ENCODE measurements at regions not wholly inside any gene's neighbourhood (a gene's known extent, or its start where the extent isn't known, plus 50 kb on each side); places are given as distances from the start of the nearest gene placed in this dataset.

- Histone ChIP-seq H3K4me3 (ENCODE audit: low read depth, low read length) (no peak overlapping the region), H3K9me3 (ENCODE audit: control insufficient read depth, insufficient read depth, low read length) (no peaks in the 10 kb centered on the region; the same call in none of the 2 replicates), H3K27me3 (ENCODE audit: control insufficient read depth, insufficient read depth, low read length) (no peaks in the 10 kb centered on the region), H3K27ac (ENCODE audit: low read depth, low read length) (no peak overlapping the region)
- no peak for DNase-seq (ENCODE audit: low read depth, low spot score)
- no peak for TF ChIP-seq CTCF (IDR thresholded peaks at IDR 0.05; ENCODE audit: low read depth, low read length)
- CTCF ChIA-PET, result interaction anchor here (0.7 kb wide), 1 partner anchor 208 kb away, joined by 3 read pairs; no protein-coding TSS in a partner anchor
- POLR2A ChIA-PET, result no interaction called here
These were observed 61.5 kb upstream of the CPEB4 start for GRCh38 chr5:173826428-173827350.

GRCh38 chr5:173828952-173829351, 59.2 kb upstream of the CPEB4 start:
- TF ChIP-seq CTCF (IDR thresholded peaks at IDR 0.05; ENCODE audit: low read depth, low read length), result no peak
- POLR2A ChIA-PET, result no interaction called here
- no peak for DNase-seq (ENCODE audit: low read depth, low spot score)
- Histone ChIP-seq H3K4me3 (ENCODE audit: low read depth, low read length) (no peak overlapping the region), H3K27me3 (ENCODE audit: control insufficient read depth, insufficient read depth, low read length) (no peaks in the 10 kb centered on the region), H3K27ac (ENCODE audit: low read depth, low read length) (no peak overlapping the region), H3K9me3 (ENCODE audit: control insufficient read depth, insufficient read depth, low read length) (no peaks in the 10 kb centered on the region; the same call in 1 of the 2 replicates)
- CTCF ChIA-PET, result interaction anchor here (1.3 kb wide), 1 partner anchor 213 kb away, joined by 3 read pairs; the partner anchor contains the start of gene BOD1

- H3K4me3 ChIP-seq (ENCODE audit: low read depth, low read length), result no peak overlapping the region
- no peak overlapping the region for H3K27ac ChIP-seq (ENCODE audit: low read depth, low read length)
- no peaks in the 10 kb centered on the region for H3K27me3 ChIP-seq (ENCODE audit: control insufficient read depth, insufficient read depth, low read length)
- no peak for DNase-seq (ENCODE audit: low read depth, low spot score)
- no peaks in the 10 kb centered on the region; the same call in 1 of the 2 replicates for H3K9me3 ChIP-seq (ENCODE audit: control insufficient read depth, insufficient read depth, low read length)
- TF ChIP-seq CTCF (IDR thresholded peaks at IDR 0.05; ENCODE audit: low read depth, low read length), result no peak
- ChIA-PET CTCF (interaction anchor here (1.1 to 1.3 kb wide), 2 partner anchors 14 to 214 kb away, joined by 3 read pairs; partner anchors contain the start of gene BOD1), POLR2A (no interaction called here)
These were observed 58.3 kb upstream of the CPEB4 start for GRCh38 chr5:173829826-173830225.

GRCh38 chr5:173830421-173830820, 57.7 kb upstream of the CPEB4 start:
- no peak for TF ChIP-seq CTCF (IDR thresholded peaks at IDR 0.05; ENCODE audit: low read depth, low read length)
- POLR2A ChIA-PET, result no interaction called here

More at GRCh38 chr5:173830421-173830820, 57.7 kb upstream of the CPEB4 start:
- Histone ChIP-seq H3K9me3 (ENCODE audit: control insufficient read depth, insufficient read depth, low read length) (no peaks in the 10 kb centered on the region; the same call in 1 of the 2 replicates), H3K4me3 (ENCODE audit: low read depth, low read length) (no peak overlapping the region), H3K27me3 (ENCODE audit: control insufficient read depth, insufficient read depth, low read length) (no peaks in the 10 kb centered on the region), H3K27ac (ENCODE audit: low read depth, low read length) (no peak overlapping the region)
- CTCF ChIA-PET, result interaction anchor here (1.1 to 1.3 kb wide), 2 partner anchors 14 to 215 kb away, joined by 3 read pairs; partner anchors contain the start of gene BOD1
- no peak for DNase-seq (ENCODE audit: low read depth, low spot score)
